Stimulated activated naive CD4-positive, alpha-beta T cell (primary cell): ENCODE measurements at regions not wholly inside any gene's neighbourhood (a gene's known extent, or its start where the extent isn't known, plus 50 kb on each side); places are given as distances from the start of the nearest gene placed in this dataset.

Experiments
- DNase-seq, 6 experiments: peaks; one replicate each; lab custom pipeline; 2025; lab: John Stamatoyannopoulos, UW

- DNase-seq: no peak
Observed at GRCh38 chr14:94682736-94683135, 70.5 kb downstream of the SERPINA3 start.

- DNase-seq: no peak
Observed at GRCh38 chr14:94682061-94682516, 69.9 kb downstream of the SERPINA3 start.

GRCh38 chr14:94681300-94682060, 69.3 kb downstream of the SERPINA3 start:
- no peak for DNase-seq

GRCh38 chr14:94680862-94681288, 68.7 kb downstream of the SERPINA3 start:
- DNase-seq: no peak

- DNase-seq: no peak
Observed at GRCh38 chr14:94679937-94680861, 68.0 kb downstream of the SERPINA3 start.

GRCh38 chr14:94679106-94679810, 67.1 kb downstream of the SERPINA3 start:
- no peak for DNase-seq

GRCh38 chr14:94677747-94678146, 65.6 kb downstream of the SERPINA3 start:
- DNase-seq: no peak

DNA sequence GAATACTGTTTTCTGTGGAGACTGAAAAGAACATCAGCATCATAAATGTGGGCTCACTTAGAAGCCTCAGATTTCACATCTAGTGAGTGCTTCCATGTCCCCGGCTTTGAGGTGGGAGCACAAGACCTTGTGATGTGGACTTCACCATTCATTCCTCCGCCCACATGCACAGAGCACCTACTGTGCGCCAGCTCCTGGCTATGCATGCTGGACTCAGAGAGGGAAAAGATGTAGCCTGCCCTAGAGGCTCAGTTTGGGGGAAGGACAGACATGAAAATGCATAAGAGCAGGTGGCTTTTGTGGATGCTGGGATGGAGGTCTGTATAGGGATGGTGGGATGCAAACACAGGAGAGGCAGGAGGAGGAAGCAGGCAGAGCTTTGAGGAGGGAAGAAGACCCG, 65.0 kb downstream of the SERPINA3 start:
- DNase-seq: no peak

DNA sequence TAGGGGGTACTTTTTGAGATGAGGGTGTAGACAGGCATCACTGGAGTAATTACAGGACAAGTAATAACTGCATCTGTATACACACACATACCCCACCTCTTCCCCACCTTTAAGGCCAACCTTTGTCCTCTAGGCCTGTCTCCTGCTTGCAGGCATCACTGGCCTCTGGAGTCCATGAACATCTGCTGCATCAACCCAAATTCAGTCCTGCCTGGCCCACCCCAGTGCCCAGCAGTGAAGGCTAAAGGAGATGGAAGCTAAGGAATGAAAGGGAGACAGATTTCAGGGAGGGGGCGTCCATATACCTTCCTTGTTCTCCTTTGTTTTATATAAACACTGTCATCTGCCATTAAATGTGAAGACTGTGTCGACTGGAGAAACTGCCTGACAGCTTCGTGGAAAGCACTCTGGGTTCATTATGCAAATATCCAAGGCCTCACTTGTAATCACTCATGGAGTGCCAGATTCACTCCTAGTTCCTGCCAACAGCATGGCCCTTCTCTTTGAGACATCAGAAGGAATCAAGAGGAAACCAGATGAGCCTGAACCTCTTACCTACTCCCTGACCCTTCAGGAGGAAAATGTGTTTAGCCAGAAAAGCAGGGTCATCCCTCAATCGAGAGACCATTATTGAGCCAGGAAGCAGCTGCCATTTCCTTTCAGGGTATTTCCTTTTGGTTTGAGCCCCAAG, 64.4 kb downstream of the SERPINA3 start:
- no peak for DNase-seq

DNA sequence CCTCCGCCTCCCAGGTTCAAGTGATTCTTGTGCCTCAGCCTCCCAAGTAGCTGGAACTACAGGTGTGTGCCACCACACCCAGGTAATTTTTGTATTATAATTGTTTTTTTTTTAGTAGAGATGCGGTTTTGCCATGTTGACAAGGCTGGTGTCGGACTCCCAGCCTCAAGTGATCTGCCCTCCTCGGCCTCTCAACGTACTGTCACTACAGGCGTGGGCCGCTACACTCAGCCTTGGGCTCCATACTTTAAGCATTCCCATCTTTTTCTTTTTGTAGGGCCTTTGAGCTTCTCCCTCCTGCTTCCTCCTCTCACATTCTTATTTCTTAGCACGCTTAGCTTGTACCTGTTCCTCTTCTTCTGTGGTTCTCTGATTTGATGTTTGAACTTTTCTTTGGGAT, 62.8 kb downstream of the SERPINA3 start:
- DNase-seq: no peak

- no peak for DNase-seq
Observed at GRCh38 chr14:94673781-94674231, 61.6 kb downstream of the SERPINA3 start.
